Pancreas (tissue), 10 donors: ENCODE measurements at regions not wholly inside any gene's neighbourhood (a gene's known extent, or its start where the extent isn't known, plus 50 kb on each side); places are given as distances from the start of the nearest gene placed in this dataset.
"Not testable (repeated sequence)": the region's sequence is repeated elsewhere in the genome, so short reads cannot be mapped to it uniquely, and the experiment has no call there.

Source experiments
- ATAC-seq, 4 donors: fragments of 200-7000 bp; cut with Tn5 transposase; one replicate each; pipeline versions ENCODE4 v1.8.0 to v1.9.1; 2020; ENCODE audit warnings: mild to moderate bottlenecking in 4 of 4, moderate library complexity in 4 of 4
- DNase-seq, 6 donors: peaks; one replicate each; pipeline ENCODE4 v3.0.0-alpha.2; 2020
- FAIRE-seq: peaks from 2 replicates; lab custom pipeline; 2012; peaks lifted over from hg19 to GRCh38; lab: Jason Lieb, UNC
- H3K27ac ChIP-seq, 4 donors: fragments of 200-600 bp; sonication (generic); 1 replicate in 3 of 4; 2 replicates in 1 of 4; pipeline versions ENCODE4 v1.5.0 to v1.8.0; 2020
- H3K27me3 ChIP-seq, 4 donors: fragments of 200-600 bp; one replicate each; pipeline ENCODE4 v1.8.0; 2021
- H3K36me3 ChIP-seq, 3 donors: fragments of 200-600 bp; sonication (generic) in 1 of 3; one replicate each; pipeline versions ENCODE4 v1.5.0 to v1.8.0; 2020 to 2021
- H3K4me1 ChIP-seq, 3 donors: fragments of 200-600 bp; one replicate each; pipeline ENCODE4 v1.8.0; 2021
- H3K4me3 ChIP-seq, 4 donors: fragments of 200-600 bp; sonication (generic) in 2 of 4; one replicate each; pipeline versions ENCODE4 v1.5.0 to v1.8.0; 2020 to 2021
- H3K9me3 ChIP-seq, 4 donors: fragments of 200-600 bp; one replicate each; pipeline ENCODE4 v1.8.0; 2021
- CTCF ChIP-seq, 4 donors: fragments of 200-600 bp; sonication (generic) in 3 of 4; IDR thresholded peaks; one replicate each; pipeline versions ENCODE4 v1.5.0 to v1.8.0; 2021; ENCODE audit warnings: antibody characterized with exemption in 4 of 4
- WGBS, 2 donors: extraction: QIAGEN DNeasy Blood & Tissue Kit; methylation state at CpG; one replicate each; pipeline ENCODE4 v1.1.7; 2013; 5-methylcytosine and 5-hydroxymethylcytosine counted together
- intact Hi-C, 3 donors: fragments of 100-400 bp; cut with DNase I; formaldehyde crosslinking; loops; one replicate each; pipeline versions ENCODE4 v1.11.1 to v1.14.2; 2022
- donor health status: healthy with polysubstance abuse.
- donor health status: DM: no; HTN: no; CAD: no; lungs with moderate emphysema.
- donor health status: DM: no; HTN: no; CAD: no.
- donor health status: control.
- donor health status: control.
- donor health status: Bipolar disorder and iron deficiency.
- donor health status: DM: yes; HTN: yes; CAD: no.
- donor health status: DM: no; HTN: no; CAD: no.
- donor health status: DM: no; HTN: no; CAD: no.
- donor health status: DM: yes; HTN: yes; CAD: no.

DNA sequence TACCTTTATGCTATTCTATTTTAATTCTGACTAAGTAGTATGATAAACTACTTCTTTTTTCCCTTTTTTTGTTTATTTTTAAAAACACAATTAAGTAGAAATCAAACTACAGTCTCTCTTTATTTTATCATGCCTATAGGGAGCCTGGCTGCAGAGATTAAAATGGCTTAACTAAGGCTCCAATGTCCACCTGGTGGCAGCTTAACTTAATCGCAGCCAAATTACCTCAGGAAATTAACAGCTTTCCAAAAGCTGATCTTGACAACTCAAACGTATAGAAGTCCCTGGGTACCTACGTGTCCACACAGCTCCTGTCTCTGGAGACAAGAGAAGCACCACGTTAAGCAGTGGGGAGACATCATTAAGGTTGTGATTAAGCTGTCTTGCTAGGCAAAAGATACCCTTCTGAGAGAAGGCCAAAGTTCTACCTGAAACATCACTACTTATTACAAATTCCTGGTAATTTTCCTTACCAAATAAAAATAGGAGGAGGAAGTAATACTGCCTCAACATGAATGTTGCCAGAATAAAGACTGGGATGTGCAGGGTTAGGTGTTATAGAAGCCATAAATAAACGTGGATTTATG is 63.2 kb upstream of the SNX19 start:
- DNase-seq (no peak), ATAC-seq (no peak), FAIRE-seq (no peak)
- Histone ChIP-seq H3K36me3 (no peaks in the 10 kb centered on the region), H3K27me3 (peaks cover 0 to 3% (median 0%) of the 10 kb centered on the region in 4 donors), H3K9me3 (no peaks in the 10 kb centered on the region), H3K4me1 (no peaks in the 10 kb centered on the region), H3K27ac (no peak overlapping the region), H3K4me3 (no peak overlapping the region)
- peak in 1 of 4 donors; percentile 8 for TF ChIP-seq CTCF (IDR thresholded peaks at IDR 0.05)
- intact Hi-C loops, result no loop called here
- 4 to 5% methylated on average over 5 of the region's 5 CpGs for WGBS, 2 donors

DNA sequence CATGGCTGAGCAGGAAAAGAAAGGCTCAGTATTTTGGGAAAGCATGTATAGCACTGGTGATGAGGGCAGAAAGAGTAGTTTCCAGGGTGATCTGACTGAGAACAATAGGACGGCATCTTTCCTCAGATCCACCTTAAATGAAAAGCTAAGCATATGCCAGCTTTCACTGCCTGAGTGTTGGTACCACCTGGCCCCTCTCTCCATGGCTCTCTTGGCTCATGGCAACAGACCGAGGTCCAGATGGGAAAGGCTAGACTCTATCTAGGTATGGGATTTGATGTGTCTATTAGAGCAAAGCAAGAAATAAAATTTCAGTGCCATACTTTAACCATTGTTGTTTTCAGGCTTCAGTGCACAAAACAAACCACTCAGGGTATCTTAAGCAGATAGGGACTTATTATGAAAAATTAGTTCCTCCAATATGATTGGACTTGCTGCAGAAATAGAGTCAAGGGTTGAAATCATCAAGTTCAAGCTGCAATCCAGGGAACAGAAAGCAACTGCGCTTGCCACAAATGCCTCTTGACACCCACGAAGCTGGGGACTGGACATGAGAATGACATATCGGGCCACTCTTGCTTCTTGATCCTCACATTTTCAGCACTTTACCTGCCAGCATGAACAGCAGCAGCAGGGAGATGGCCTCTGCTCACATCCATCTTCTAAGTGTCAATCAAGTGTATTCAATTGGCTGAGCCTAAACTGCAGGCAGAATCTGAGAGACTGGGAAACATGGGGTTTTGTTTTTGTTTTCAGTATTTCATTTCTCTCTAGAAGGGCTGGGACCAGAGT is 64.0 kb upstream of the SNX19 start:
- ATAC-seq (no peak), FAIRE-seq (no peak)
- intact Hi-C loops, result no loop called here

GRCh38 chr11:130984241-130984640 is 68.0 kb upstream of the SNX19 start:
- not testable (repeated sequence) for DNase-seq

More for the DNA sequence above, 64.0 kb upstream of the SNX19 start:
- no peaks in the 10 kb centered on the region for H3K4me1 ChIP-seq
- no peak overlapping the region for H3K27ac ChIP-seq
- no peak overlapping the region for H3K4me3 ChIP-seq
- H3K36me3 ChIP-seq, result no peaks in the 10 kb centered on the region
- DNase-seq, result no peak
- no peak for TF ChIP-seq CTCF (IDR thresholded peaks at IDR 0.05)
- WGBS, 2 donors, result 54 to 65% methylated on average over 5 of the region's 5 CpGs
- peaks cover 0 to 3% (median 0%) of the 10 kb centered on the region in 4 donors for H3K27me3 ChIP-seq
- H3K9me3 ChIP-seq, result no peaks in the 10 kb centered on the region

DNA sequence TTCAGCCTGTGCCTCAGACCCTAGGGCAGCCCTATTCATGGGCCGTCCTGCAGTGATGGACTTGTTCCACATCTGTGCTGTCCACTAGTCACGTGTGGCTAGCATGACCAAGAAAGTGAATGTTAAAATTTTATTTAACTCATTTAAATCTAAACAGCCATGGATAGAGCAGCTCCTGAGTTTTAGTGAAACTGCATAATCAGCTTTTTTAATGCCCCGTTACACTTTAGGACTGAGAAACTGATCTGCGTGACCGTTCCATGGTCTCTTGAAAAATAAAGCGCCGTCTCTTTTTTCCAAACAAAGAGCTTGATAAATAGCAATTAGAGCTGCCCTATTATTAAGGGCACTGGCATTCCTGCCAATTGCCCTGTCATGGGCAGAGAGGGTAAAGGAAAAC is 76.5 kb upstream of the SNX19 start:
- ATAC-seq, result no peak
- no peaks in the 10 kb centered on the region for H3K4me1 ChIP-seq
- no peak overlapping the region for H3K4me3 ChIP-seq
- H3K27ac ChIP-seq, result no peak overlapping the region
- intact Hi-C loops, result no loop called here
- no peak for DNase-seq
- H3K9me3 ChIP-seq, result no peaks in the 10 kb centered on the region
- no peak for TF ChIP-seq CTCF (IDR thresholded peaks at IDR 0.05)
- no peaks in the 10 kb centered on the region for H3K27me3 ChIP-seq
- FAIRE-seq, result no peak
- no peaks in the 10 kb centered on the region for H3K36me3 ChIP-seq
- WGBS, 2 donors, result 65 to 73% methylated on average over 7 of the region's 7 CpGs

More at GRCh38 chr11:130984241-130984640, 68.0 kb upstream of the SNX19 start:
- H3K27ac ChIP-seq, H3K4me1 ChIP-seq, H3K4me3 ChIP-seq, ATAC-seq, FAIRE-seq, intact Hi-C loops, H3K27me3 ChIP-seq, H3K9me3 ChIP-seq, H3K36me3 ChIP-seq: not testable (repeated sequence)
- WGBS, 2 donors, result 84 to 91% methylated on average over 16 of the region's 16 CpGs

DNA sequence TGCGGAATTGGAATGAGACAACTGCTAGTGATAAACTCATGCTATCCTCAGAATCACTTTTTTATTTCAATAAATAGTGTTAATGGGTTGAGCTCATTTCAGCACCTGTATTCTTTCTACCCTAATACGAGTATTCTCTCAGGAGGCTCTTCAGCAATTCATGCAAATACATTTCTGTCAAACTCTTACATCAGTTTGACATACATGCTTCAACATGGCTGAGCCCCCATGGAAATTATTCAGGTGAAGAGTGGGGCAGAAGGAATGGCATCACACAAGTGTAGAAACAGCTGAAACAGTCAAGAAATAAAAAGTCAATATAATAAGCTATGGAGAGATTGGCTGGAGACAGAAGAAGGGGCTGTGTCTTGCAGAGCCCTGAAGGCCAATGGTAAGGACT is 77.8 kb upstream of the SNX19 start:
- FAIRE-seq, result no peak

More for the DNA sequence above, 77.8 kb upstream of the SNX19 start:
- no peak overlapping the region for H3K27ac ChIP-seq
- intact Hi-C loops, result no loop called here
- ATAC-seq (no peak), DNase-seq (no peak)
- no peaks in the 10 kb centered on the region for H3K9me3 ChIP-seq
- no peak for TF ChIP-seq CTCF (IDR thresholded peaks at IDR 0.05)
- WGBS, 2 donors, result 61 to 67% methylated on average over 2 of the region's 2 CpGs
- no peak overlapping the region for H3K4me3 ChIP-seq
- no peaks in the 10 kb centered on the region for H3K4me1 ChIP-seq
- H3K36me3 ChIP-seq, result no peaks in the 10 kb centered on the region
- H3K27me3 ChIP-seq, result no peaks in the 10 kb centered on the region
